ENCODE measurements at regions not wholly inside any gene's neighbourhood (a gene's known extent, or its start where the extent isn't known, plus 50 kb on each side); places are given as distances from the start of the nearest gene placed in this dataset.

- TF ChIP-seq CTCF (IDR thresholded peaks at IDR 0.05) (no peak), POLR2A (IDR thresholded peaks at IDR 0.05) (no peak)
These were observed 537.9 kb upstream of the RAB6C start for GRCh38 chr2:129441610-129442009.

Data from lower leg skin (tissue), 3 donors.